Neuronal stem cell (in vitro differentiated cells): ENCODE measurements at regions not wholly inside any gene's neighbourhood (a gene's known extent, or its start where the extent isn't known, plus 50 kb on each side); places are given as distances from the start of the nearest gene placed in this dataset.

ENCODE experiments used
- DNase-seq: peaks from one replicate; pipeline ENCODE4 v3.0.0-alpha.2; 2013; ENCODE audit warnings: low spot score
- H2AFZ ChIP-seq: one replicate; pipeline ENCODE4 v1.6.1; 2013; ENCODE audit warnings: mild to moderate bottlenecking, low read length, inconsistent platforms
- H2AK5ac ChIP-seq: 2 replicates; pipeline ENCODE4 v1.6.1; 2013; ENCODE audit warnings: low read depth, mild to moderate bottlenecking, inconsistent platforms, low read length, moderate library complexity, mixed read lengths
- H2BK120ac ChIP-seq: 2 replicates; pipeline ENCODE4 v1.6.1; 2013; ENCODE audit warnings: low read depth, mild to moderate bottlenecking, inconsistent platforms, low read length, moderate library complexity, mixed read lengths
- H2BK12ac ChIP-seq: one replicate; pipeline ENCODE4 v1.6.1; 2013; ENCODE audit warnings: low read length, inconsistent platforms
- H2BK15ac ChIP-seq: 2 replicates; pipeline ENCODE4 v1.6.1; 2013; ENCODE audit warnings: mild to moderate bottlenecking, low read length, inconsistent platforms, mixed read lengths
- H2BK5ac ChIP-seq: one replicate; pipeline ENCODE4 v1.6.1; 2013; ENCODE audit warnings: inconsistent platforms, mild to moderate bottlenecking, low read length, moderate library complexity
- H3K14ac ChIP-seq: one replicate; pipeline ENCODE4 v1.6.1; 2013; ENCODE audit warnings: low read length, inconsistent platforms
- H3K18ac ChIP-seq: 2 replicates; pipeline ENCODE4 v1.6.1; 2013; ENCODE audit warnings: low read length, inconsistent platforms
- H3K23ac ChIP-seq: 2 replicates; pipeline ENCODE4 v1.6.1; 2013; ENCODE audit warnings: low read depth, mild to moderate bottlenecking, mixed read lengths, low read length, inconsistent platforms; ENCODE audit not compliant: poor library complexity
- H3K27ac ChIP-seq: replicated peaks from 3 replicates; pipeline ENCODE4 v1.5.1; 2013; ENCODE audit warnings: low read length, inconsistent platforms
- H3K27me3 ChIP-seq, 3 experiments: 2 replicates each; pipeline ENCODE4 v1.6.1; 2013; ENCODE audit warnings: low read length in 3 of 3, mild to moderate bottlenecking in 2 of 3, inconsistent platforms in 1 of 3, low read depth in 1 of 3, mixed read lengths in 1 of 3, moderate library complexity in 1 of 3; ENCODE audit not compliant: control insufficient read depth in 3 of 3, insufficient read depth in 3 of 3
- H3K36me3 ChIP-seq, 2 donors: replicated peaks in 1 of 2; 2 replicates each; pipeline ENCODE4 v1.6.1; 2013; ENCODE audit warnings: low read length in 2 of 2; ENCODE audit not compliant: control insufficient read depth in 2 of 2, insufficient read depth in 2 of 2
- H3K4ac ChIP-seq: 2 replicates; pipeline ENCODE4 v1.6.1; 2013; ENCODE audit warnings: inconsistent platforms, mild to moderate bottlenecking, low read length, moderate library complexity
- H3K4me1 ChIP-seq, 2 donors: 1 replicate in 1 of 2; 2 replicates in 1 of 2; pipeline ENCODE4 v1.6.1; 2013; ENCODE audit warnings: low read length in 2 of 2, low read depth in 1 of 2; ENCODE audit not compliant: control insufficient read depth in 2 of 2, insufficient read depth in 1 of 2
- H3K4me2 ChIP-seq: one replicate; pipeline ENCODE4 v1.6.1; 2013; ENCODE audit warnings: mild to moderate bottlenecking, low read length, inconsistent platforms; ENCODE audit not compliant: insufficient read depth, poor library complexity, severe bottlenecking
- H3K4me3 ChIP-seq, 2 donors: 2 replicates each; pipeline ENCODE4 v1.5.1; 2013; ENCODE audit warnings: low read length in 2 of 2, mild to moderate bottlenecking in 2 of 2, inconsistent platforms in 1 of 2, moderate library complexity in 1 of 2
- H3K79me1 ChIP-seq: one replicate; pipeline ENCODE4 v1.6.1; 2013; ENCODE audit warnings: low read depth, mild to moderate bottlenecking, inconsistent platforms, low read length, moderate library complexity
- H3K9ac ChIP-seq: one replicate; pipeline ENCODE4 v1.6.1; 2013; ENCODE audit warnings: mild to moderate bottlenecking, low read depth, low read length, inconsistent platforms; ENCODE audit not compliant: poor library complexity
- H3K9me3 ChIP-seq, 2 donors: replicated peaks in 1 of 2; 2 replicates each; pipeline versions ENCODE3 to v1.6.1; 2013; ENCODE audit warnings: low read length in 2 of 2, mild to moderate bottlenecking in 2 of 2, inconsistent platforms in 1 of 2, low read depth in 1 of 2, mixed read lengths in 1 of 2, moderate library complexity in 1 of 2; ENCODE audit not compliant: control insufficient read depth in 2 of 2, insufficient read depth in 1 of 2
- H4K8ac ChIP-seq: one replicate; pipeline ENCODE4 v1.6.1; 2013; ENCODE audit warnings: low read depth, mild to moderate bottlenecking, inconsistent platforms, low read length, moderate library complexity
- H4K91ac ChIP-seq: one replicate; pipeline ENCODE4 v1.6.1; 2013; ENCODE audit warnings: low read length, low read depth, mild to moderate bottlenecking, inconsistent platforms; ENCODE audit not compliant: poor library complexity
- WGBS, 2 donors: extraction: QIAGEN DNeasy Blood & Tissue Kit; methylation state at CpG; one replicate each; pipeline ENCODE4 v1.1.7; 2013; ENCODE audit warnings: missing lambda C conversion rate in 2 of 2, mixed read lengths in 1 of 2; ENCODE audit not compliant: insufficient read length in 2 of 2, insufficient replicate concordance in 1 of 2; ENCODE audit errors: extremely low coverage in 2 of 2; 5-methylcytosine and 5-hydroxymethylcytosine counted together

DNA sequence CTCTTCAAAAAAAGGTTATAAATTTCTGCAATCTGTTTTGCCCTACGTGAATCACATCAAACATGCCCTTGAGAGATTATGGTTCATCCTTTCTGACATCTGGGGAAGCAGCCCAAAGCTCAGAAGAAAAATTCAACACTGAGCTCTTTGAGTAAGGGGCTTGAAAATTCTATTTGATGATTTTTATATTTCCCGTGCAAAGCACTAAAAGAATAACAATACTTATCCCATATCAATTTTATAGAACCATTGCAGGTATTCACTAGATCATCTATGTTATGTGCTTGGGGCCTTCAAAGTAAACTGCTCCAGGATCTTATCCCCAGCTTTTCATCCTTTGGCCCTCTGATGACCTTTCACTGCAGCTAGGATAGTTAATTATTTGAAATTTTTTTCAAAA, 966.9 kb upstream of the CNTN5 start:
- no peaks in the 10 kb centered on the region for H3K27me3 ChIP-seq
- H2BK5ac ChIP-seq, result no peak overlapping the region
- H3K9ac ChIP-seq, result no peak overlapping the region
- H2BK15ac ChIP-seq, result no peak overlapping the region
- H3K79me1 ChIP-seq, result no peaks in the 10 kb centered on the region
- H4K91ac ChIP-seq, result no peak overlapping the region
- H4K8ac ChIP-seq, result no peak overlapping the region
- no peak overlapping the region for H3K4me3 ChIP-seq
- no peaks in the 10 kb centered on the region for H3K36me3 ChIP-seq
- H3K9me3 ChIP-seq, result no peaks in the 10 kb centered on the region
- no peaks in the 10 kb centered on the region for H3K4me1 ChIP-seq
- no peak overlapping the region for H3K18ac ChIP-seq
- no peak for DNase-seq
- H3K14ac ChIP-seq, result no peak overlapping the region
- H2AK5ac ChIP-seq, result no peak overlapping the region
- H2BK120ac ChIP-seq, result no peak overlapping the region
- H3K4me2 ChIP-seq, result no peak overlapping the region
- no peak overlapping the region for H2AFZ ChIP-seq
- no peak overlapping the region for H3K4ac ChIP-seq
- H2BK12ac ChIP-seq, result no peak overlapping the region
- H3K23ac ChIP-seq, result no peak overlapping the region
- no CpG with 5 or more reads among the region's 2 CpGs for WGBS, 2 donors
- H3K27ac ChIP-seq, result no peak overlapping the region

DNA sequence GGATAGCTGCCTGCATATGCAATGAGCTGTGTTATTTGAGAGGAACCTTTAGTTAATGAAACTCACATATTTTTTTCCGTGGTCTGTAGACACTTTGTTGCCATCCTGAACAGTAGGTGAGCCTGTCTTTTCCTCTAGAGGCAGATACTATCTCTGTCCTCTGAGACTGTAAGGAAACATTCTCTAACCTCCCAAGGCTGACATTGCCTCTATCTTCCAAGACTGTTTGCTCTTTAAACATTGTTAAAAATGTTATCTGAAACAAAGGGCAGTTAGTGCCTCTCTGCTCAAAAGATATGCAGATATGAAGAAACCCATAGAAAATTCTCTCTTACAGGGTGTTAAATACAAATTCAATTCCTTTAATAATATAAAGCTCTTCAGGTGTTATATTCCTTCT, 963.8 kb upstream of the CNTN5 start:
- H3K23ac ChIP-seq, result no peak overlapping the region
- no peak overlapping the region for H3K14ac ChIP-seq
- H3K4me2 ChIP-seq, result no peak overlapping the region
- H3K18ac ChIP-seq, result no peak overlapping the region
- H2BK12ac ChIP-seq, result no peak overlapping the region
- no peak overlapping the region for H2BK5ac ChIP-seq
- no peak overlapping the region for H2BK15ac ChIP-seq
- H2AK5ac ChIP-seq, result no peak overlapping the region
- no peaks in the 10 kb centered on the region for H3K36me3 ChIP-seq
- H4K8ac ChIP-seq, result no peak overlapping the region
- no peaks in the 10 kb centered on the region for H3K79me1 ChIP-seq
- H4K91ac ChIP-seq, result no peak overlapping the region
- no peaks in the 10 kb centered on the region for H3K4me1 ChIP-seq
- WGBS, 2 donors, result no CpG with 5 or more reads among the region's 1 CpG
- no peak overlapping the region for H3K4me3 ChIP-seq
- H3K9ac ChIP-seq, result no peak overlapping the region
- H3K27me3 ChIP-seq, result no peaks in the 10 kb centered on the region
- H3K27ac ChIP-seq, result no peak overlapping the region
- H3K4ac ChIP-seq, result no peak overlapping the region
- no peak overlapping the region for H2BK120ac ChIP-seq
- H2AFZ ChIP-seq, result no peak overlapping the region
- no peaks in the 10 kb centered on the region for H3K9me3 ChIP-seq
- no peak for DNase-seq

DNA sequence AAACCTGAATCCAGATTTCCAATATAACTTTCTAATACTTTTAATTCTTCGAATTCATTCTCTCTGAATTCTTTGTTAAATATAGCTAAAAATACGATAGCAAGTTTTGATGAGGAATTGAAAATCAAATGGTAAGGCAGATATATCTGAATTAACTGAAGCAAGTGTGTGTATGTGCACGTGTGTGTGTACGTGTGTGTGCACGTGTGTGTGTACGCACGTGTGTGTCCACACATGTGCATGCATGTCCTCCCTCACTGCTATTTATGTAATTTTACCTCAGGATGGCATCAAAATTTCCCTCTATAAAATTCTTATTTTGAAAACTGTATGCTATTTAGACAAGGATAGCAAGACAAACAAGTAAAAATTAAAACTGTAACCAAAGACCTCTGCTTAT, 961.3 kb upstream of the CNTN5 start:
- DNase-seq, result no peak
- no peak overlapping the region for H4K91ac ChIP-seq
- H3K4ac ChIP-seq, result no peak overlapping the region
- no peaks in the 10 kb centered on the region for H3K27me3 ChIP-seq
- no peak overlapping the region for H3K4me2 ChIP-seq
- H2AFZ ChIP-seq, result no peak overlapping the region
- no peak overlapping the region for H3K27ac ChIP-seq
- no peak overlapping the region for H3K23ac ChIP-seq
- no peak overlapping the region for H3K4me3 ChIP-seq
- no peak overlapping the region for H2BK12ac ChIP-seq
- no peaks in the 10 kb centered on the region for H3K4me1 ChIP-seq
- H3K79me1 ChIP-seq, result no peaks in the 10 kb centered on the region
- no peaks in the 10 kb centered on the region for H3K36me3 ChIP-seq
- WGBS, 2 donors, result 100% methylated on average over 1 of the region's 7 CpGs; no CpG with 5 or more reads in 1 of the 2 donors
- H4K8ac ChIP-seq, result no peak overlapping the region
- H3K18ac ChIP-seq, result no peak overlapping the region
- no peak overlapping the region for H3K14ac ChIP-seq
- H2AK5ac ChIP-seq, result no peak overlapping the region
- no peak overlapping the region for H3K9ac ChIP-seq
- no peak overlapping the region for H2BK5ac ChIP-seq
- H2BK120ac ChIP-seq, result no peak overlapping the region
- H3K9me3 ChIP-seq, result no peaks in the 10 kb centered on the region
- H2BK15ac ChIP-seq, result no peak overlapping the region

DNA sequence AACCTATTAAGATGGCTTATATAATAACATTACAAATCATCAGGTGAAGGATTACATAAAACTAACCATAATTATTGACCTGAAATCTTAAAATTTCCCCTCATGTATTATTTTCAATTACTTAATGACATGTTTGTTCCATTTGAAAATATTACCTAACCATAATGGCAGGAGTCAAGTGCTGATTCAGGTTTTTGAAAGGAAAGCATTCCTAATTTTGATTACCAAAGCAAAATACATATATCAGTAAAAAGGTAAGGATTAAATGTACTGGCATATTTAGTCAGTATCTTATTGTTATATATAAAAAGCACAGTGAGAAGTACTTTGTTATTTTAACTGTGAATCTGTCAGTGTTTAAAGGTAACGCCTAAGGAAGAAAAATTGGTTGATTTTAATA, 960.0 kb upstream of the CNTN5 start:
- Histone ChIP-seq H3K18ac (no peak overlapping the region), H2BK120ac (no peak overlapping the region), H4K8ac (no peak overlapping the region), H3K14ac (no peak overlapping the region), H3K36me3 (no peaks in the 10 kb centered on the region), H2AFZ (no peak overlapping the region), H3K4me2 (no peak overlapping the region), H3K27me3 (no peaks in the 10 kb centered on the region), H3K9me3 (no peaks in the 10 kb centered on the region), H3K27ac (no peak overlapping the region), H3K9ac (no peak overlapping the region), H3K79me1 (no peaks in the 10 kb centered on the region), H3K4ac (no peak overlapping the region), H2BK15ac (no peak overlapping the region), H3K23ac (no peak overlapping the region), H2BK12ac (no peak overlapping the region), H2BK5ac (no peak overlapping the region), H4K91ac (no peak overlapping the region), H3K4me3 (no peak overlapping the region), H2AK5ac (no peak overlapping the region), H3K4me1 (no peaks in the 10 kb centered on the region)
- DNase-seq, result no peak
- no CpG with 5 or more reads among the region's 1 CpG for WGBS, 2 donors
